ENCODE measurements at regions not wholly inside any gene's neighbourhood (a gene's known extent, or its start where the extent isn't known, plus 50 kb on each side); places are given as distances from the start of the nearest gene placed in this dataset.
"Not testable (repeated sequence)": the region's sequence is repeated elsewhere in the genome, so short reads cannot be mapped to it uniquely, and the experiment has no call there.

DNA sequence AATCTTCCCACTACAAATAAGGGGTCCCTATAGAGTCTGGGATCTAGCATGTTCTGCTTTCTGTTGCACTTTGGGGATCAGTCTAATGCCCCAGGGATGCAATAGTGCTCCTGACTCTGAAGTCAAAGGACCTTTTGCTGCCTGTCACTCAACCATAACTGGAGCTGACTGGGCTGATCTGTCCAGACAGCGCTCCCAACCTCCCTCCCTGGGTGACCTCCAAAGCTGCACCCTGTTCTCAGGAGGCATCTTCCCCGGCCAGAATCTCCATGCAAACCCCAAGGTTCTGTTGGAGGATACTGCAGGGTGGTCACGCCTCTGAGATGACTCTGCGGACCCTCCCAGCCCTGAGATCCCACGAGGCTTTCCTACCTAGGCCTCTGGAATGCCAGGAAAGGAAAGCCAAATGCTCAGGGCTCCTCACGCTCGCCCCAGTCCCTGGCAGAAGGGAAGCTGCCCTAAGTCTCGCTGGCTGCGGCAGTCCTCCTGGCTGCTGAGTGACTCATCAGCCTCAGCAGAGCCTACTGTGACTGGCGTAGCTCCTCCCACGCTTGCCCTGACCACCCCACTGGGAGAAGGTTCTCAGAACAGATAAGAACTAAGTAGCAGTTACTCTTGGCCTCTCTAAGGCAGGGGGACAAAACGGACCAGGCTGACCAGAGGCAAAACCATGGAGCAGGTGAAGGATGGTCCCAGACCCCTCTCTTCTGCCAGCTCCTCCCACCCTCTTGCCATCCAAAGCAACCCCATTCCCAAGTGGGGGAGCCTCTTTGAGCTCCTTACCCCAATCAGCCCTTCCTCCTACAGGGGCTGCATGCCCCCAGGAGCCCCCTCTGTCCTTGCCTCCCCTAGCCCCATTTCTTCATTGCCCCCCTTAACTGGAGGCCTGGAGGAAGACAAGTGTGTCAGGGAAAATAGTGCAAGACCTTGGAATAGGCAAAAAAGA, 124.1 kb upstream of the TNRC6C start:
- FAIRE-seq (no peak), DNase-seq (ENCODE audit: insufficient read length, low spot score) (peak; percentile 98)
- TF ChIP-seq POLR2A (IDR thresholded peaks at IDR 0.05; ENCODE audit: low read depth, low read length): 0 out of 2 replicates have a peak, but pooled peaks have one; percentile 8

DNA sequence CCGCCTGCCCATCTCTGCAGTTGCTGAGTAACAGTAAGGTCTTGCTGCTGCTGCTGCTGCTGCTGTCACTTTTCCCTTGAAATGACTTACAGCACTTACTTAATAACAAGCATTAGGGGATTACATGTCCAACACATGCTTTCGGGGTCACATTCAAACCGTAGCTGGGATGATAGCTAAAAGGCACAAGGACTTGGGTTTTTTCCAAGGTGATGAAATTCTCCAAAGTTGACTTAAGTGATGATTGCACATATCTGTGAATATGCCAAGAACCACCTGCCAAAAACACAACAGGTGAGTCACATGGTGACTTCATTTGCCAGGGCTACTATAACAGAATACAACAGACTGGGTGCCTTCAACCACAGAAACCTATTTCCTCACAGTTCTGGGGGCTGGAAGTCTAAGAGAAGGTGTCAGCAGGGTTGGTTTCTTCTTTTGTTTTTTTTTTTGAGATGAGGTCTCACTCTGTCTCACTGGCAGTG, 121.9 kb upstream of the TNRC6C start:
- FAIRE-seq (no peak), DNase-seq (ENCODE audit: insufficient read length, low spot score) (no peak)
- TF ChIP-seq POLR2A (IDR thresholded peaks at IDR 0.05; ENCODE audit: low read depth, low read length): no peak

DNA sequence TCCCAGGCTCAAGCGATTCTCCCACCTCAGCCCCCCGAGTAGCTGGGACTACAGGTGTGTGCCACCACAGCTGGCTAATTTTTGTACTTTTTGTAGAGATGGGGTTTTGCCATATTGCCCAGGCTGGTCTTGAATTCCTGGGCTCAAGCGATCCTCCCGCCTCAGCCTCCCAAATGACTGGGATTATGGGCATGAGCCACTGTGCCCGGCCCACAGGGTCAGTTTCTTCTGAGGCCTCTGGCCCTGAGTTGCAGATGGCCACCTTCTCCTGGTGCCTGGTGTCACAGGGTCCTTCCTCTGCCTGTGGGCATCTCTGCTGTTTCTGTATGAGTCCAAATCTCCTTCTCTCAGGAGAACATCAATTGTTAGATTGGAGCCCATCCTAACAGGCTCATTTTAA, 121.4 kb upstream of the TNRC6C start:
- not testable (repeated sequence) for DNase-seq (ENCODE audit: insufficient read length, low spot score); FAIRE-seq

DNA sequence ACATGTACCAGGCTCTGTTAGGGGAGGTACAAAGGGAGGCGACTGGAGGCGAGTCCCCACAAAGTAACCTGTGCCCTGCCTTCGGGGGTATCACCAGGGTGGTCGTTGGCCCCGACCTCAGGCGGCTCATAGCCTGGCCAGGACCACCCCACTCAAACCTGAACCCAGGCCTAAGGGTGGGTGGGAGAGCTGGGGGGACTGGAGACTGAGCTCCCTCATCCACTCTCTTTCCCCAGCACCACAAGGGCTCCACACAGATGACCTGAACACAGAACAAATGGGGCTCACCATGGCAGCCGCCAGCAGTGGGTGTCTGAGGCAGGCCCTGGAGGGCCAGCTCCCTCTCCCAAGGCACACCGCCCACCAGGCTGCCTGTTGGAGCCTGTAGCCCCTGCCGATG, 120.6 kb upstream of the TNRC6C start:
- DNase-seq (ENCODE audit: insufficient read length, low spot score): no peak
- no peak for TF ChIP-seq POLR2A (IDR thresholded peaks at IDR 0.05; ENCODE audit: low read depth, low read length)
- no peak for FAIRE-seq

DNA sequence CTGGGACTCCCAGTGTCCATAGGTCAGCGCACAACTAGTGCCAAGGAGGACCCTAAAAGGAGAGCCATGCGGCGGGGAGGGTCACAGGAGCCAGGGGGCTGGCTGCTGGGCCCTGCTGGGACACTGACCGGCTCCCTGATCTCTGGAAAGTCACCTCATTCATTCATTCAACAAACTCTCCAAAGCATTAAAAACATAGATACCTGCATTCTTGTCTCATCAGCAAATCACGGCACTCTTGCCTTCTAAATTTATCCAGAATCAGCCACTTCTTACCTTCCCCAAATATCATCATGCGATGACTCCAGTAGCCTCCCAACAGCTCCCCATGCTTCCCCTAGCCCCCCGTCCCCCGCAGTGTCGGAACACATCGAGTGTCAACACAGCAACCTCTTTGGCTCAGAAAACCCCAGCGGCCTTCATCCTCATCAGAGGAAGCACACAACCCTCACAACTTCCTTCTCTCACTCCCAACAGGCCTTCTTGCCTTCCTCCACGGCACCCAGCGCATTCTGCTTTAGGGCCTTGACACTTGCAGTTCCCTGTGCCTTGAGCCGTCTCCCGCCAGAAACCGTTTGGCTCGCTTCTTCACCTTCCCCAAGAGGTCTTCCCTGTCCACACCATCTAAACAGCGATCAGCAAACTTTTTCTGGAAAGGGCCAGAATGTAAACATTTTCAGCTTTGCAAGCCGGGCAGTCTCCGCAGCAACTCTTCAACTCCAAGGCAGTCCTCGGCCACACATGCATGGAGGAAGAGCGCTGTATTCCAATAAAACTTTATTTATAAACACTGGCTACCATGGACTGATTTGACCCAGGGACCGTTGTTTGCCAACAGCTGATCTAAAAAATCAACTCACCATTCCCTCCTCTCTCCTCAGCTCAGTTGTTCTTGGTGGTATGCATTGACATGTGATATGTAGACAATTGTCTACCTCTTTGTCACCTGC, 119.5 kb upstream of the TNRC6C start:
- TF ChIP-seq POLR2A (IDR thresholded peaks at IDR 0.05; ENCODE audit: low read depth, low read length): no peak
- FAIRE-seq: no peak
- DNase-seq (ENCODE audit: insufficient read length, low spot score): no peak

DNA sequence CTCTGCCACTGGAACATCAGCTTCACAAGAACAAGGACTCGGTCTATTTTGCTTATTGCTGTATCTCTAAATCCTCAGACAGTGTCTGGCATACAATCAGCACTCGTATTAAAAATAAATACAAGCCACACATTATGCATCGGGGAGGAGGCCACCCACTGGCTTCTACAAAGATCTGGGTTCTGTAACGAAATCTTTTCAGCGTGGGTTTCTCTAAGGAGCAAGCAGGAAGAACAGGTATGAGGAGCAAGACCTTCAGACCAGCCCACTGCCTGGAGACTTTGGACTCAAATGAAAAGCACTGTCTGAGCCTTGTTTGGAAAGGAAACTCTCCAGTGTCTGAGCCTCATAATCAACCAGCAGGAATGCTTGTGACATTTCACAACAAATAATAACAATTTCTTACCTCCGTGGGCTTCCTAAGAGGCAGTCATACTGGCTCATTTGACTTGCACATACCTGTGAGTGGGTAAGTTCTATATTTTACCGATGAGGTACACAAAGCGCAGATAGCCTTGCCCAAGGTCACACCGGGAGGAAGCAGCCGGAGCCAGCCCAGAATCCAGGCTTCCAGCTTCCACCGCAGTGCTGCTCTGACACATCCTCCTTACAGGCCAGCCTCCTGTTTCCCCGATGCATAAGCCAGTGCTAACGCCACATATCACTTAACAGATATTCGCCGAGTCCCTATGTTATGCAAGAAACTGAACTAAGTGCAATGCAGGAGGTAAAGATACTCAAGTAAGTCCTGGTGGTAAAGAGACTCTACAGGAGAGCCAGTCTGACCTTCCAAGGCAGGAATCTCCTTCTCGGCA, 118.6 kb upstream of the TNRC6C start:
- TF ChIP-seq POLR2A (IDR thresholded peaks at IDR 0.05; ENCODE audit: low read depth, low read length): no peak
- DNase-seq (ENCODE audit: insufficient read length, low spot score) (no peak), FAIRE-seq (no peak)

DNA sequence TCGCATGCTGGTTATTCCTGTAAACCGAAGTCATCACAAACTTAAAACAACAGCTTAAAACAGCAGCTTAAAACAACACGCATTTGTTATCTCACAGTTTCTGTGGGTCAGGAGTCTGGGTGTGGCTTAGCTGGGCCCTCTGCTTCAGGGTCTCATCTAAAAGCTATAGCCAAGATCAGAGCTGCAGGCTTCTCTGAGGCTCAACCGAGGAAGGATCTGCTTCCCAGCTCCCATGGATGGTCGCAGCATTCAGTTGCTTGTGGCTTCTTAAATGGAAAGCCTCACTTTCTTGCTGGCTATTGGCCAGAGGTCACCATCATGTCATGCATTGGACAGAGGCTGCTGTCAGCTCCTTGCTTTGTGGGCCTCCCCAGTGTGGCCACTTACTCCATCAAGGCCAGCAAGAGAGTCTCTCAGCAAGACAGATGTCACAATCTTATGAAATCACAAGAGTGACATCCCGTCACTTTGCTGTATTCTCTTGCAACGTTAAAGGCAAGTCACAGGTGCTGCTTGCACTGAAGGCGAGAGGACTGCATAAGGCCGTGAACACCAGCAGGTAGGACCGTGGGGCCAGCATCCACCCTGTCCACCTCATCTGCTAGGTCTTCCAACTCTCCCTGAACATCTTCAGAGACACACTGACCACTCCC, 117.9 kb upstream of the TNRC6C start:
- no peak for TF ChIP-seq POLR2A (IDR thresholded peaks at IDR 0.05; ENCODE audit: low read depth, low read length)
- DNase-seq (ENCODE audit: insufficient read length, low spot score) (no peak), FAIRE-seq (no peak)

DNA sequence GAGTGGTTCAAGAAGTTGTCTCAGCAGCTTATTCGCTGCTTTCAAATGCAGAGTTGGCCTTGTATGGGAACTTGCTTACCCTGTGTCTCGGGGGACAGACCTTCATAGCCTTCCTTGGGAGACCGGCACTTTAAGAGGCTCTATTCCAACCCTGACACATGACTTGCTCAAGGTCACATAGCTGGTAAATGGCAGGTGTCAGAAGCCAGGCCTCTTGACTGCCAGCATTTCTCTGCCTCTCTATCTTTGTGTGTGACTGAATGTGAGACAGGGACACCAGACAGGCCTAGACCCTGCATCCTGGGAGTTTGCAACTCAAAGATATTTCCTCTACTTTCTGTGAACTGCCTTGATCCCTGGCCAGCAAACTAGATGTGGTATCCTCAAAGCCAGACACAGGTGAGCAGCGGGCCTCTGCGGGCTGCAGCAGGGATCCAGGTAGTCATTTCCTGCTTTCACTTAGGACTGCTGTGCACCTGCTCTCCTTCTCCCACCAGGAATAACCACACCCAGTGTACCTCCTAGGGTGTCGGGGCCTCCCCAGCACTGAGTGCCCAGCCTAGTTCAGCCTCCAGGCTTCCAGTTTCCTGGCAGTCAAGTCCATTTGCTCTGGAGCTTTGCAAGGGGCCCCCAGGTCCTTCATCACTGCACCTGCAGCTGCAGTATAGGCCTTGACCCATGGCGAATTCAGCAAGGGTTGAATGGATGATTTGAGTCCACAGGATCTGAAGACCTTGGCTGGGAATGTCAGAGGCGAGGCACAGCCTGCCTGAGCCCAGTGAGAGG, 116.6 kb upstream of the TNRC6C start:
- no peak for TF ChIP-seq POLR2A (IDR thresholded peaks at IDR 0.05; ENCODE audit: low read depth, low read length)
- FAIRE-seq: no peak
- DNase-seq (ENCODE audit: insufficient read length, low spot score): no peak

DNA sequence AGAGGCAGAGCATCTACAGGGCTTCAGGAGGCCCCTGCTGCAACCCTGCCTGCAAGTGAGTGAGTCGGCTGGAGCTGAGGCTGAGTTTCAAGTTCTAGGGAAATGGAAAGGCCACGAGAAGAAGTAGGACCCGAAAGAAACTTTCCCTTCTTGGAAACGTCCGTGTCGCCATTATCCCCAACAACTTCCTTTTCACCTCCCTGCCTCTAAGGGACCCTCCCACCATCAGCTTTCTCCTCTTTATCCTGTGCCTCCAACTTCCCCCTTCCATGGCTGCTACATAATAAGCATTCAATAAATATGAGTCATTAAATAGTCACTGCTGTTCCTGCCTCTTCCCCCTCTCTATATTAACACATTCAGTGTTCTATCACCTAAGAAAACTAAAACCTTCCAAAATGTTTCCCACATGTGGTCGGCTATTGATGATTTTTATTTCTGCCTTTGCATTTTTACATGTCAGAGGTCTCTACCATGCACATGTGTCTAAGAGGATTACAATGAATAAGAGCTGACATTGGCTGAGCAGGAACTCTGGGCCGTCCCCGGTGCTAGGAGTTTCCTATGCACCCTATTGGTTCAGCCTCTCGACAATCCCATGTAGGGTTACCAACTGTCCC, 115.9 kb upstream of the TNRC6C start:
- no peak for FAIRE-seq
- no peak for TF ChIP-seq POLR2A (IDR thresholded peaks at IDR 0.05; ENCODE audit: low read depth, low read length)
- peak; percentile 60 for DNase-seq (ENCODE audit: insufficient read length, low spot score)

DNA sequence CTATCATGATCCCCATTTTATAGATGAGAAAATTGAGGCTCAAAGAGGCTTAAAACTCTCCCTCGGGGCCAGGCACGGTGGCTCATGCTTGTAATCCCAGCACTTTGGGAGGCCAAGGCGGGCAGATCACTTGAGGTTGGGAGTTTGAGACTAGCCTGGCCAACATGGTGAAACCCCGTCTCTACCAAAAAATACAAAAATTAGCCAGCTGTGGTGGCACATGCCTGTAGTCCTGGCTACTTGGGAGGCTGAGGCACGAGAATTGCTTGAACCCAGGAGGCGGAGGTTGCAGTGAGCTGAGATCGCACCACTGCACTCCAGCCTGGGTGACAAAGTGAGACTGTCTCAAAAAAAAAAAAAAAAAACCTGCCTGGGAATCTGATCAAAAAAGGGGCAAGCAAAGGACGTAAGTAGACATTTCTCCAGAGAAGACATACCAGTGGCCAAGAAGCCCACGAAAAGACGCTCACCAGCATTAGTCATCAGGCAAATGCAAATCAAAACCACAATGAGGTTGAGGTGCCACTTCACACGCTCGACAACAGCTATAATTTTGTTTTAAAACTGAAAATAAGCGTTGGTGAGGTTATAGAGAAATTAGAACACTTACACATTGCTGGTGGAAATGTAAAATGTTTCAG, 115.1 kb upstream of the TNRC6C start:
- not testable (repeated sequence) for FAIRE-seq; DNase-seq (ENCODE audit: insufficient read length, low spot score)

DNA sequence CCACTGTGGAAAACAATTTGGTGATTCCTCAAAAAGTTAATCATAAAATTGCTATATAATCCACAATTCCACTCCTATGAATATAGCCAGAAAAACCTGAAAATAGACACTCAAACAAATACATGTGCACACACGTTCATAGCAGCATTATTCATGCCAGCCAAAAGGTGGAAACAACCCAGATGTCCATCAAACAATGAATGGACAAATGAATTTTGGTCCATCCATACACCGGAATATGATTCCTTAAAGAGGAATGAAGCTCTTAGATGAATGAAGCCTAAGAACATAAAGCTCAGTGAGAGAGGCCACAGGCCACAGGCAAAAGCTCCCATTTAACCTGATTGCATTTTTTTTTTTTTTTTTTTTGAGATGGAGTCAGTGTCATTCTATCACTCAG, 114.6 kb upstream of the TNRC6C start:
- no peak for DNase-seq (ENCODE audit: insufficient read length, low spot score)
- no peak for FAIRE-seq
- no peak for TF ChIP-seq POLR2A (IDR thresholded peaks at IDR 0.05; ENCODE audit: low read depth, low read length)
